Natural killer cell (primary cell): ENCODE measurements at regions not wholly inside any gene's neighbourhood (a gene's known extent, or its start where the extent isn't known, plus 50 kb on each side); places are given as distances from the start of the nearest gene placed in this dataset.

Source experiments
- ATAC-seq, 3 donors: fragments of 150-1000 bp in 2 of 3; fragments of 200-7000 bp in 1 of 3; cut with Tn5 transposase; 1 replicate in 1 of 3; 2 replicates in 2 of 3; pipeline ENCODE4 v1.10.0; 2021; ENCODE audit warnings: mild to moderate bottlenecking in 2 of 3, moderate library complexity in 2 of 3
- DNase-seq, 2 donors: peaks; one replicate each; pipeline versions ENCODE4 v3.0.0 to v3.0.0-alpha.2; 2013 to 2021; ENCODE audit warnings: mixed read lengths in 1 of 2
- H3K27ac ChIP-seq: one replicate; pipeline ENCODE4 v1.5.1; 2013; ENCODE audit warnings: mild to moderate bottlenecking, low read length
- H3K27me3 ChIP-seq: one replicate; pipeline ENCODE4 v1.6.1; 2013; ENCODE audit warnings: low read length; ENCODE audit not compliant: control insufficient read depth, insufficient read depth
- H3K36me3 ChIP-seq: one replicate; pipeline ENCODE4 v1.6.1; 2013; ENCODE audit warnings: low read length; ENCODE audit not compliant: control insufficient read depth, insufficient read depth
- H3K4me1 ChIP-seq: one replicate; pipeline ENCODE4 v1.6.1; 2013; ENCODE audit warnings: low read length; ENCODE audit not compliant: control insufficient read depth, insufficient read depth
- H3K4me3 ChIP-seq: one replicate; pipeline ENCODE4 v1.5.1; 2013; ENCODE audit warnings: low read length
- H3K9me3 ChIP-seq: one replicate; pipeline ENCODE4 v1.6.1; 2013; ENCODE audit warnings: low read length; ENCODE audit not compliant: control insufficient read depth, insufficient read depth
- H3K27ac Mint-ChIP-seq, 2 donors: one replicate each; pipeline ENCODE4 v1.8.0; 2022; ENCODE audit warnings: mild to moderate bottlenecking in 2 of 2, mixed read lengths in 2 of 2, moderate library complexity in 1 of 2
- H3K27me3 Mint-ChIP-seq, 2 donors: one replicate each; pipeline ENCODE4 v1.8.0; 2022; ENCODE audit warnings: low read depth in 2 of 2, mixed read lengths in 2 of 2
- H3K36me3 Mint-ChIP-seq: one replicate; pipeline ENCODE4 v1.8.0; 2022; ENCODE audit warnings: mixed read lengths
- H3K4me1 Mint-ChIP-seq, 2 donors: one replicate each; pipeline ENCODE4 v1.8.0; 2022; ENCODE audit warnings: mixed read lengths in 2 of 2
- H3K4me3 Mint-ChIP-seq: one replicate; pipeline ENCODE4 v1.8.0; 2022; ENCODE audit warnings: mild to moderate bottlenecking, moderate library complexity, mixed read lengths
- H3K9me3 Mint-ChIP-seq, 2 donors: one replicate each; pipeline ENCODE4 v1.8.0; 2022; ENCODE audit warnings: mixed read lengths in 2 of 2
- CTCF ChIP-seq: fragments of 200-600 bp; IDR thresholded peaks from one replicate; pipeline ENCODE4 v1.8.0; 2022; ENCODE audit warnings: antibody characterized with exemption
- WGBS: methylation state at CpG from one replicate; pipeline ENCODE4 v1.1.7; 2013; ENCODE audit warnings: missing lambda C conversion rate; ENCODE audit not compliant: insufficient coverage; 5-methylcytosine and 5-hydroxymethylcytosine counted together
- intact Hi-C: fragments of 100-400 bp; cut with micrococcal nuclease; formaldehyde crosslinking; loops from one replicate; pipeline ENCODE4 v1.14.2; 2022

- Histone ChIP-seq H3K36me3 (no peaks in the 10 kb centered on the region), H3K4me1 (no peaks in the 10 kb centered on the region), H3K27ac (no peak overlapping the region), H3K27me3 (no peaks in the 10 kb centered on the region), H3K9me3 (no peaks in the 10 kb centered on the region), H3K4me3 (no peak overlapping the region)
- H3K27ac Mint-ChIP-seq: no peak overlapping the region
- DNase-seq (no peak), ATAC-seq (no peak)
- no peaks in the 10 kb centered on the region for H3K27me3 Mint-ChIP-seq
- no peaks in the 10 kb centered on the region for H3K4me1 Mint-ChIP-seq
- TF ChIP-seq CTCF: no peak
- H3K36me3 Mint-ChIP-seq: no peaks in the 10 kb centered on the region
- no peak overlapping the region for H3K4me3 Mint-ChIP-seq
- peaks cover 6 to 8% of the 10 kb centered on the region in 2 donors for H3K9me3 Mint-ChIP-seq
- intact Hi-C loops: no loop called here
Measured at GRCh38 chr4:22020129-22020528, 71.6 kb upstream of the KCNIP4 start.

DNA sequence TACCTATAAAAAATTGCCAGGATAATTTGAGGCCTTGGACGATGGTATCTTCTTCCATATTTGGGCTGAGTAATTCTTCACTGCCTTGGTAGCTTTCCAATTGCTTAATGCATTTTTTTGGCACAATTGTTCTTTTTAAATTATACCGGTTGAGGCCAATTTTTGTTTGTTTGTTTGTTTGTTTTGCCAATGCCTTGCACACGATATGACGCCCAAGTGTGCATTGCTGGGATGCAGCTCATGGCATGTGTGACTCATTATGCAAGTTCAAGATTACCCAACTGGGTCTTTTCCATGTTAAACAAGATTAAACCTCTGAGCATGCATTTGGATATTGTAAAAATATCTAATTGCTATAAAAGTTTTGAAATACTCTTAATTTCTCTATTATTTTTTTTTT is 71.1 kb upstream of the KCNIP4 start:
- ATAC-seq (no peak), DNase-seq (no peak)
- WGBS: 85% methylated on average over 4 of the region's 4 CpGs
- H3K9me3 Mint-ChIP-seq: peaks cover 5 to 6% of the 10 kb centered on the region in 2 donors
- H3K4me1 Mint-ChIP-seq: no peaks in the 10 kb centered on the region
- H3K4me3 Mint-ChIP-seq: no peak overlapping the region
- no peaks in the 10 kb centered on the region for H3K27me3 Mint-ChIP-seq
- no peak for TF ChIP-seq CTCF
- no peak overlapping the region for H3K4me3 ChIP-seq
- H3K27ac Mint-ChIP-seq: no peak overlapping the region
- no peak overlapping the region for H3K27ac ChIP-seq
- H3K27me3 ChIP-seq: no peaks in the 10 kb centered on the region
- H3K36me3 ChIP-seq: no peaks in the 10 kb centered on the region
- no peaks in the 10 kb centered on the region for H3K4me1 ChIP-seq
- intact Hi-C loops: no loop called here
- no peaks in the 10 kb centered on the region for H3K9me3 ChIP-seq
- H3K36me3 Mint-ChIP-seq: no peaks in the 10 kb centered on the region

- H3K9me3 Mint-ChIP-seq: peaks cover 5 to 9% of the 10 kb centered on the region in 2 donors
- 87% methylated on average over 2 of the region's 3 CpGs for WGBS
- Histone ChIP-seq H3K4me1 (no peaks in the 10 kb centered on the region), H3K9me3 (no peaks in the 10 kb centered on the region), H3K4me3 (no peak overlapping the region), H3K27me3 (no peaks in the 10 kb centered on the region), H3K36me3 (no peaks in the 10 kb centered on the region), H3K27ac (no peak overlapping the region)
- H3K27ac Mint-ChIP-seq: no peak overlapping the region
- no peak for TF ChIP-seq CTCF
- no peaks in the 10 kb centered on the region for H3K36me3 Mint-ChIP-seq
- no peak for DNase-seq
- no peak for ATAC-seq
- H3K27me3 Mint-ChIP-seq: no peaks in the 10 kb centered on the region
- no peak overlapping the region for H3K4me3 Mint-ChIP-seq
- no peaks in the 10 kb centered on the region for H3K4me1 Mint-ChIP-seq
- intact Hi-C loops: no loop called here
Measured at GRCh38 chr4:22014222-22014741, 65.7 kb upstream of the KCNIP4 start.

GRCh38 chr4:22003878-22004277 is 55.3 kb upstream of the KCNIP4 start:
- Mint-ChIP-seq H3K4me1 (no peaks in the 10 kb centered on the region), H3K4me3 (no peak overlapping the region), H3K27ac (no peak overlapping the region), H3K9me3 (peaks cover 9 to 13% of the 10 kb centered on the region in 2 donors), H3K27me3 (no peaks in the 10 kb centered on the region), H3K36me3 (no peaks in the 10 kb centered on the region)
- no peaks in the 10 kb centered on the region for H3K36me3 ChIP-seq
- no peaks in the 10 kb centered on the region for H3K9me3 ChIP-seq
- ATAC-seq (no peak), DNase-seq (no peak)
- TF ChIP-seq CTCF: no peak
- no peak overlapping the region for H3K27ac ChIP-seq
- intact Hi-C loops: no loop called here
- no peaks in the 10 kb centered on the region for H3K27me3 ChIP-seq
- no peak overlapping the region for H3K4me3 ChIP-seq
- no peaks in the 10 kb centered on the region for H3K4me1 ChIP-seq
- 92% methylated on average over 1 of the region's 1 CpG for WGBS
